Panc1 (cell line): ENCODE measurements at regions not wholly inside any gene's neighbourhood (a gene's known extent, or its start where the extent isn't known, plus 50 kb on each side); places are given as distances from the start of the nearest gene placed in this dataset.

Source experiments
- POLR2AphosphoS5 ChIP-seq: IDR thresholded peaks from 2 replicates; pipeline ENCODE4 v1.6.1; 2012; ENCODE audit warnings: mild to moderate bottlenecking, low read depth, low read length, moderate library complexity
- SIN3A ChIP-seq: IDR thresholded peaks from 2 replicates; pipeline ENCODE4 v1.6.1; 2012; ENCODE audit warnings: low read depth, mild to moderate bottlenecking, low read length, moderate library complexity, borderline replicate concordance; ENCODE audit not compliant: insufficient read depth
- TF ChIP-seq, protein P1 (sequence below): fragments of 450-650 bp; IDR thresholded peaks from 2 replicates; pipeline ENCODE4 v1.5.1; 2017; ENCODE audit warnings: mild to moderate bottlenecking
- TF ChIP-seq, protein P2 (sequence below), 2 experiments: IDR thresholded peaks; 2 replicates each; pipeline ENCODE4 v1.6.1; 2011 to 2012; ENCODE audit warnings: low read depth in 2 of 2, control low read depth in 1 of 2, low read length in 1 of 2, mild to moderate bottlenecking in 1 of 2, moderate library complexity in 1 of 2; ENCODE audit not compliant: insufficient read depth in 1 of 2

DNA sequence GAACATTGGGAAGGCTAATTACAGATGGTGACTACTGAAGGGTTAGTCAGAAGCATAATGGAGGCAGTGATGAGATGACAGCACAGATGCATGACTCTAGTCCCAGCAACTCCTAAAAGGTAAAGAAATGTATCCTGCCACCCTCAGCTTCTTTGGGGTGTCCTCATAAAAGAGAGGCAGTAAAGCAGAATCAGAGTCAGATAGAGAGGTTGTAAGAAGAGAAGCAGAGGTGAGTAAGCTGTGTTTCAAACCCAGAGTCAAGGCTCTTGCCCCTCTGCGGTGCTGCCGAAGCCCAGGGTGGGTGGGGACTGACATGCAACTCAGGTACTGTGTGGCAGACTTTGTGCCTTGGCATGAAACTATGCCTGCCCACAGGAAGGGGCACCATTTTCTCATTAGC lies 59.5 kb upstream of the PGM2 start:
- TF ChIP-seq POLR2AphosphoS5 (no peak), SIN3A (no peak)
- TF ChIP-seq, protein P1, sequence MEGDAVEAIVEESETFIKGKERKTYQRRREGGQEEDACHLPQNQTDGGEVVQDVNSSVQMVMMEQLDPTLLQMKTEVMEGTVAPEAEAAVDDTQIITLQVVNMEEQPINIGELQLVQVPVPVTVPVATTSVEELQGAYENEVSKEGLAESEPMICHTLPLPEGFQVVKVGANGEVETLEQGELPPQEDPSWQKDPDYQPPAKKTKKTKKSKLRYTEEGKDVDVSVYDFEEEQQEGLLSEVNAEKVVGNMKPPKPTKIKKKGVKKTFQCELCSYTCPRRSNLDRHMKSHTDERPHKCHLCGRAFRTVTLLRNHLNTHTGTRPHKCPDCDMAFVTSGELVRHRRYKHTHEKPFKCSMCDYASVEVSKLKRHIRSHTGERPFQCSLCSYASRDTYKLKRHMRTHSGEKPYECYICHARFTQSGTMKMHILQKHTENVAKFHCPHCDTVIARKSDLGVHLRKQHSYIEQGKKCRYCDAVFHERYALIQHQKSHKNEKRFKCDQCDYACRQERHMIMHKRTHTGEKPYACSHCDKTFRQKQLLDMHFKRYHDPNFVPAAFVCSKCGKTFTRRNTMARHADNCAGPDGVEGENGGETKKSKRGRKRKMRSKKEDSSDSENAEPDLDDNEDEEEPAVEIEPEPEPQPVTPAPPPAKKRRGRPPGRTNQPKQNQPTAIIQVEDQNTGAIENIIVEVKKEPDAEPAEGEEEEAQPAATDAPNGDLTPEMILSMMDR: no peak
- TF ChIP-seq, protein P2, sequence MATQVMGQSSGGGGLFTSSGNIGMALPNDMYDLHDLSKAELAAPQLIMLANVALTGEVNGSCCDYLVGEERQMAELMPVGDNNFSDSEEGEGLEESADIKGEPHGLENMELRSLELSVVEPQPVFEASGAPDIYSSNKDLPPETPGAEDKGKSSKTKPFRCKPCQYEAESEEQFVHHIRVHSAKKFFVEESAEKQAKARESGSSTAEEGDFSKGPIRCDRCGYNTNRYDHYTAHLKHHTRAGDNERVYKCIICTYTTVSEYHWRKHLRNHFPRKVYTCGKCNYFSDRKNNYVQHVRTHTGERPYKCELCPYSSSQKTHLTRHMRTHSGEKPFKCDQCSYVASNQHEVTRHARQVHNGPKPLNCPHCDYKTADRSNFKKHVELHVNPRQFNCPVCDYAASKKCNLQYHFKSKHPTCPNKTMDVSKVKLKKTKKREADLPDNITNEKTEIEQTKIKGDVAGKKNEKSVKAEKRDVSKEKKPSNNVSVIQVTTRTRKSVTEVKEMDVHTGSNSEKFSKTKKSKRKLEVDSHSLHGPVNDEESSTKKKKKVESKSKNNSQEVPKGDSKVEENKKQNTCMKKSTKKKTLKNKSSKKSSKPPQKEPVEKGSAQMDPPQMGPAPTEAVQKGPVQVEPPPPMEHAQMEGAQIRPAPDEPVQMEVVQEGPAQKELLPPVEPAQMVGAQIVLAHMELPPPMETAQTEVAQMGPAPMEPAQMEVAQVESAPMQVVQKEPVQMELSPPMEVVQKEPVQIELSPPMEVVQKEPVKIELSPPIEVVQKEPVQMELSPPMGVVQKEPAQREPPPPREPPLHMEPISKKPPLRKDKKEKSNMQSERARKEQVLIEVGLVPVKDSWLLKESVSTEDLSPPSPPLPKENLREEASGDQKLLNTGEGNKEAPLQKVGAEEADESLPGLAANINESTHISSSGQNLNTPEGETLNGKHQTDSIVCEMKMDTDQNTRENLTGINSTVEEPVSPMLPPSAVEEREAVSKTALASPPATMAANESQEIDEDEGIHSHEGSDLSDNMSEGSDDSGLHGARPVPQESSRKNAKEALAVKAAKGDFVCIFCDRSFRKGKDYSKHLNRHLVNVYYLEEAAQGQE (IDR thresholded peaks at IDR 0.05; ENCODE audit: insufficient read depth in 1 of 2, low read depth in 2 of 2, low read length in 1 of 2): no peak
